HL-60 (cell line): ENCODE measurements at regions not wholly inside any gene's neighbourhood (a gene's known extent, or its start where the extent isn't known, plus 50 kb on each side); places are given as distances from the start of the nearest gene placed in this dataset.

Experiments
- CTCF ChIP-seq: IDR thresholded peaks from one replicate; pipeline ENCODE4 v1.5.1; 2011; ENCODE audit warnings: low read length, control low read depth, inconsistent platforms; ENCODE audit not compliant: insufficient read depth
- GABPA ChIP-seq: IDR thresholded peaks from 2 replicates; pipeline ENCODE4 v1.6.1; 2012; ENCODE audit warnings: low read depth
- POLR2AphosphoS5 ChIP-seq: IDR thresholded peaks from 2 replicates; pipeline ENCODE4 v1.6.1; 2012; ENCODE audit warnings: low read depth
- REST ChIP-seq: IDR thresholded peaks from 2 replicates; pipeline ENCODE4 v1.6.1; 2012; ENCODE audit warnings: low read depth; ENCODE audit not compliant: insufficient replicate concordance

- TF ChIP-seq REST, result no peak
- no peak for TF ChIP-seq CTCF
- TF ChIP-seq POLR2AphosphoS5, result no peak
- no peak for TF ChIP-seq GABPA
Measured at GRCh38 chr10:117662751-117663540, 120.4 kb downstream of the EMX2 start.
